Activated CD4-positive, alpha-beta T cell treated with anti-CD3 and anti-CD28 coated beads for 36 hours (primary cell): ENCODE measurements at regions not wholly inside any gene's neighbourhood (a gene's known extent, or its start where the extent isn't known, plus 50 kb on each side); places are given as distances from the start of the nearest gene placed in this dataset.
"Not testable (repeated sequence)": the region's sequence is repeated elsewhere in the genome, so short reads cannot be mapped to it uniquely, and the experiment has no call there.

Source experiments
- ATAC-seq: fragments of 200-7000 bp; cut with Tn5 transposase; one replicate; pipeline ENCODE4 v1.10.0; 2021; ENCODE audit warnings: mild to moderate bottlenecking, moderate library complexity
- CTCF ChIA-PET: fragments of 350-600 bp; sonication (Branson Sonifier 250); formaldehyde crosslinking; loops from one replicate; lab custom pipeline; 2021; ENCODE audit warnings: antibody characterized with exemption; lab: Charles Lee
- POLR2A ChIA-PET: fragments of 350-600 bp; sonication (Branson Sonifier 250); formaldehyde crosslinking; loops from one replicate; lab custom pipeline; 2021; ENCODE audit warnings: antibody characterized with exemption, inconsistent platforms; lab: Charles Lee
- DNase-seq: peaks from one replicate; pipeline ENCODE4 v3.0.0-alpha.2; 2020
- H3K27ac Mint-ChIP-seq: one replicate; pipeline ENCODE4 v1.8.0; 2021; ENCODE audit warnings: mixed read lengths
- H3K27me3 Mint-ChIP-seq: one replicate; pipeline ENCODE4 v1.8.0; 2021; ENCODE audit warnings: mixed read lengths
- H3K36me3 Mint-ChIP-seq: one replicate; pipeline ENCODE4 v1.8.0; 2021; ENCODE audit warnings: low read depth, mixed read lengths
- H3K4me1 Mint-ChIP-seq: one replicate; pipeline ENCODE4 v1.8.0; 2021; ENCODE audit warnings: mixed read lengths
- H3K4me3 Mint-ChIP-seq: one replicate; pipeline ENCODE4 v1.8.0; 2021; ENCODE audit warnings: mild to moderate bottlenecking, moderate library complexity, mixed read lengths
- H3K9me3 Mint-ChIP-seq: one replicate; pipeline ENCODE4 v1.8.0; 2021; ENCODE audit warnings: low read depth, mixed read lengths
- intact Hi-C, 2 experiments: fragments of 100-400 bp; cut with DNase I in 1 of 2; cut with micrococcal nuclease in 1 of 2; formaldehyde crosslinking; loops; one replicate each; pipeline versions ENCODE4 v1.14.2 to v1.15.1; 2022 to 2024; cut with DNase I, micrococcal nuclease

- Mint-ChIP-seq H3K4me1 (no peaks in the 10 kb centered on the region), H3K9me3 (no peaks in the 10 kb centered on the region), H3K36me3 (no peaks in the 10 kb centered on the region), H3K4me3 (no peak overlapping the region), H3K27ac (no peak overlapping the region), H3K27me3 (peaks cover 2% of the 10 kb centered on the region)
- ChIA-PET POLR2A (no interaction called here), CTCF (no interaction called here)
- DNase-seq = no peak
- ATAC-seq = no peak
- intact Hi-C loops = no loop called here
These were observed 547.5 kb downstream of the TRAM1L1 start for GRCh38 chr4:116537828-116538227.

GRCh38 chr4:116536024-116536423 is 549.4 kb downstream of the TRAM1L1 start:
- H3K4me1 Mint-ChIP-seq, POLR2A ChIA-PET, H3K27ac Mint-ChIP-seq, DNase-seq, ATAC-seq, intact Hi-C loops, H3K36me3 Mint-ChIP-seq, H3K4me3 Mint-ChIP-seq, H3K27me3 Mint-ChIP-seq, CTCF ChIA-PET, H3K9me3 Mint-ChIP-seq: not testable (repeated sequence)

GRCh38 chr4:116531870-116532269 is 553.5 kb downstream of the TRAM1L1 start:
- ChIA-PET POLR2A (no interaction called here), CTCF (no interaction called here)
- peak; percentile 57 for ATAC-seq
- Mint-ChIP-seq H3K27me3 (no peaks in the 10 kb centered on the region), H3K4me3 (no peak overlapping the region), H3K27ac (no peak overlapping the region), H3K36me3 (no peaks in the 10 kb centered on the region), H3K9me3 (no peaks in the 10 kb centered on the region), H3K4me1 (peaks cover 8% of the 10 kb centered on the region)
- intact Hi-C loops = no loop called here
- peak; percentile 6 for DNase-seq

GRCh38 chr4:116531026-116531425 is 554.4 kb downstream of the TRAM1L1 start:
- H3K27me3 Mint-ChIP-seq = no peaks in the 10 kb centered on the region

GRCh38 chr4:116530048-116530447 is 555.3 kb downstream of the TRAM1L1 start:
- POLR2A ChIA-PET = no interaction called here
- H3K4me1 Mint-ChIP-seq = peaks cover 8% of the 10 kb centered on the region
- no peaks in the 10 kb centered on the region for H3K27me3 Mint-ChIP-seq
- intact Hi-C loops = no loop called here
- no peak overlapping the region for H3K27ac Mint-ChIP-seq
- no peak overlapping the region for H3K4me3 Mint-ChIP-seq
- CTCF ChIA-PET = no interaction called here
- DNase-seq (no peak), ATAC-seq (no peak)
- no peaks in the 10 kb centered on the region for H3K36me3 Mint-ChIP-seq
- H3K9me3 Mint-ChIP-seq = no peaks in the 10 kb centered on the region

More at GRCh38 chr4:116531026-116531425, 554.4 kb downstream of the TRAM1L1 start:
- no peak for DNase-seq
- CTCF ChIA-PET = no interaction called here
- H3K9me3 Mint-ChIP-seq = no peaks in the 10 kb centered on the region
- no peak for ATAC-seq
- POLR2A ChIA-PET = no interaction called here
- no peak overlapping the region for H3K27ac Mint-ChIP-seq
- H3K36me3 Mint-ChIP-seq = no peaks in the 10 kb centered on the region
- intact Hi-C loops = no loop called here
- H3K4me1 Mint-ChIP-seq = peaks cover 8% of the 10 kb centered on the region
- no peak overlapping the region for H3K4me3 Mint-ChIP-seq

GRCh38 chr4:116529129-116529528 is 556.2 kb downstream of the TRAM1L1 start:
- no peak for DNase-seq
- Mint-ChIP-seq H3K4me3 (no peak overlapping the region), H3K4me1 (peaks cover 8% of the 10 kb centered on the region), H3K36me3 (no peaks in the 10 kb centered on the region), H3K9me3 (no peaks in the 10 kb centered on the region), H3K27me3 (no peaks in the 10 kb centered on the region), H3K27ac (no peak overlapping the region)
- ChIA-PET CTCF (no interaction called here), POLR2A (no interaction called here)
- intact Hi-C loops = no loop called here
- no peak for ATAC-seq

- POLR2A ChIA-PET = no interaction called here
- no peak for ATAC-seq
- Mint-ChIP-seq H3K27ac (no peak overlapping the region), H3K9me3 (peaks cover 2% of the 10 kb centered on the region), H3K36me3 (no peaks in the 10 kb centered on the region), H3K4me3 (no peak overlapping the region), H3K27me3 (no peaks in the 10 kb centered on the region), H3K4me1 (no peaks in the 10 kb centered on the region)
- no peak for DNase-seq
- CTCF ChIA-PET = no interaction called here
- intact Hi-C loops = no loop called here
These were observed 562.5 kb downstream of the TRAM1L1 start for GRCh38 chr4:116522922-116523321.

- Mint-ChIP-seq H3K9me3 (peaks cover 5% of the 10 kb centered on the region), H3K4me3 (no peak overlapping the region), H3K4me1 (no peaks in the 10 kb centered on the region), H3K27me3 (no peaks in the 10 kb centered on the region), H3K36me3 (no peaks in the 10 kb centered on the region), H3K27ac (no peak overlapping the region)
- DNase-seq (no peak), ATAC-seq (no peak)
- intact Hi-C loops = no loop called here
- POLR2A ChIA-PET = no interaction called here
- CTCF ChIA-PET = interaction anchor here (0.7 kb wide), 1 partner anchor 1427 kb away, joined by 3 read pairs; no protein-coding TSS in a partner anchor
These were observed 564.5 kb downstream of the TRAM1L1 start for GRCh38 chr4:116520886-116521285.

- Mint-ChIP-seq H3K36me3 (no peaks in the 10 kb centered on the region), H3K27ac (no peak overlapping the region), H3K9me3 (peaks cover 5% of the 10 kb centered on the region), H3K27me3 (no peaks in the 10 kb centered on the region), H3K4me1 (no peaks in the 10 kb centered on the region), H3K4me3 (no peak overlapping the region)
- intact Hi-C loops = no loop called here
- DNase-seq = no peak
- ChIA-PET CTCF (no interaction called here), POLR2A (no interaction called here)
- no peak for ATAC-seq
These were observed 568.7 kb downstream of the TRAM1L1 start for GRCh38 chr4:116516711-116517110.

- ATAC-seq = no peak
- ChIA-PET POLR2A (no interaction called here), CTCF (no interaction called here)
- Mint-ChIP-seq H3K27me3 (no peaks in the 10 kb centered on the region), H3K36me3 (no peaks in the 10 kb centered on the region), H3K27ac (no peak overlapping the region), H3K4me1 (no peaks in the 10 kb centered on the region), H3K9me3 (peaks cover 5% of the 10 kb centered on the region), H3K4me3 (no peak overlapping the region)
- no peak for DNase-seq
- intact Hi-C loops = no loop called here
These were observed 569.4 kb downstream of the TRAM1L1 start for GRCh38 chr4:116515959-116516358.

- CTCF ChIA-PET = no interaction called here
These were observed 572.8 kb downstream of the TRAM1L1 start for GRCh38 chr4:116512552-116512951.

GRCh38 chr4:116501954-116502353 is 583.4 kb downstream of the TRAM1L1 start:
- ChIA-PET POLR2A (no interaction called here), CTCF (interaction anchor here (0.6 kb wide), 1 partner anchor 120 kb away, joined by 5 read pairs; no protein-coding TSS in a partner anchor)
- Mint-ChIP-seq H3K4me3 (no peak overlapping the region), H3K9me3 (no peaks in the 10 kb centered on the region), H3K4me1 (no peaks in the 10 kb centered on the region), H3K36me3 (no peaks in the 10 kb centered on the region), H3K27ac (no peak overlapping the region), H3K27me3 (no peaks in the 10 kb centered on the region)
- ATAC-seq = no peak
- intact Hi-C loops = no loop called here
- DNase-seq = no peak

More at GRCh38 chr4:116512552-116512951, 572.8 kb downstream of the TRAM1L1 start:
- peaks cover 2% of the 10 kb centered on the region for H3K9me3 Mint-ChIP-seq
- H3K27ac Mint-ChIP-seq = no peak overlapping the region
- no peak overlapping the region for H3K4me3 Mint-ChIP-seq
- ATAC-seq (no peak), DNase-seq (no peak)
- no peaks in the 10 kb centered on the region for H3K4me1 Mint-ChIP-seq
- intact Hi-C loops = no loop called here
- H3K36me3 Mint-ChIP-seq = no peaks in the 10 kb centered on the region
- POLR2A ChIA-PET = no interaction called here
- H3K27me3 Mint-ChIP-seq = no peaks in the 10 kb centered on the region

GRCh38 chr4:116500225-116500624 is 585.2 kb downstream of the TRAM1L1 start:
- no peaks in the 10 kb centered on the region for H3K27me3 Mint-ChIP-seq
- H3K27ac Mint-ChIP-seq = no peak overlapping the region
- H3K9me3 Mint-ChIP-seq = no peaks in the 10 kb centered on the region
- DNase-seq = no peak
- CTCF ChIA-PET = no interaction called here
- no peak for ATAC-seq
- no peak overlapping the region for H3K4me3 Mint-ChIP-seq
- POLR2A ChIA-PET = no interaction called here
- no peaks in the 10 kb centered on the region for H3K4me1 Mint-ChIP-seq
- H3K36me3 Mint-ChIP-seq = no peaks in the 10 kb centered on the region
- intact Hi-C loops = no loop called here
